B cell (primary cell): ENCODE measurements at regions not wholly inside any gene's neighbourhood (a gene's known extent, or its start where the extent isn't known, plus 50 kb on each side); places are given as distances from the start of the nearest gene placed in this dataset.

Source experiments
- ATAC-seq: fragments of 200-7000 bp; cut with Tn5 transposase; one replicate; pipeline ENCODE4 v1.10.0; 2021; ENCODE audit warnings: low read depth, mild to moderate bottlenecking, moderate number of reproducible peaks, moderate library complexity
- CTCF ChIA-PET: fragments of 350-600 bp; sonication (Branson Sonifier 250); formaldehyde crosslinking; loops from one replicate; lab custom pipeline; 2021; ENCODE audit warnings: antibody characterized with exemption, inconsistent platforms; lab: Charles Lee
- POLR2A ChIA-PET: fragments of 350-600 bp; sonication (Branson Sonifier 250); formaldehyde crosslinking; loops from one replicate; lab custom pipeline; 2021; ENCODE audit warnings: antibody characterized with exemption; lab: Charles Lee
- DNase-seq: peaks from one replicate; pipeline ENCODE4 v3.0.0; 2013
- H2AFZ ChIP-seq: 2 replicates; pipeline ENCODE4 v1.6.1; 2012; ENCODE audit warnings: mild to moderate bottlenecking, low read depth, low read length; ENCODE audit not compliant: insufficient read depth, poor library complexity, severe bottlenecking
- H3K27ac ChIP-seq, 2 donors: 1 replicate in 1 of 2; 2 replicates in 1 of 2; pipeline ENCODE4 v1.5.1; 2012 to 2013; ENCODE audit warnings: low read length in 2 of 2, mild to moderate bottlenecking in 2 of 2, moderate library complexity in 1 of 2
- H3K27me3 ChIP-seq, 4 experiments: fragments of 200-600 bp in 1 of 4; sonication (generic) in 1 of 4; replicated peaks in 1 of 4; 1 replicate in 2 of 4; 2 replicates in 2 of 4; pipeline versions ENCODE4 v1.6.1 to v1.7.0; 2013 to 2016; ENCODE audit warnings: low read length in 3 of 4, mild to moderate bottlenecking in 2 of 4, mixed read lengths in 1 of 4, moderate library complexity in 1 of 4; ENCODE audit not compliant: insufficient read depth in 4 of 4, control insufficient read depth in 3 of 4; ENCODE audit errors: control extremely low read depth in 1 of 4
- H3K36me3 ChIP-seq, 2 experiments: replicated peaks in 1 of 2; 1 replicate in 1 of 2; 2 replicates in 1 of 2; pipeline versions ENCODE4 v1.6.1 to v1.7.1; 2013; ENCODE audit warnings: low read length in 1 of 2; ENCODE audit not compliant: insufficient read depth in 2 of 2, control insufficient read depth in 1 of 2; ENCODE audit errors: control extremely low read depth in 1 of 2, extremely low read depth in 1 of 2
- H3K4me1 ChIP-seq, 2 donors: fragments of 200-600 bp in 1 of 2; sonication (generic) in 1 of 2; 1 replicate in 1 of 2; 2 replicates in 1 of 2; pipeline versions ENCODE4 v1.5.1 to v1.6.1; 2013 to 2017; ENCODE audit warnings: low read length in 2 of 2; ENCODE audit not compliant: control insufficient read depth in 2 of 2, insufficient read depth in 2 of 2
- H3K4me2 ChIP-seq: replicated peaks from 2 replicates; pipeline ENCODE3; 2012; ENCODE audit warnings: mild to moderate bottlenecking, low read depth, low read length; ENCODE audit not compliant: poor library complexity, severe bottlenecking
- H3K4me3 ChIP-seq, 5 experiments: fragments of 200-600 bp in 1 of 5; sonication (generic) in 1 of 5; 1 replicate in 3 of 5; 2 replicates in 2 of 5; pipeline versions ENCODE4 v1.5.1 to v1.7.0; 2011 to 2016; ENCODE audit warnings: low read length in 4 of 5, mild to moderate bottlenecking in 4 of 5, low read depth in 2 of 5, control low read depth in 1 of 5, moderate library complexity in 1 of 5; ENCODE audit not compliant: insufficient read depth in 1 of 5; ENCODE audit errors: control extremely low read depth in 1 of 5, extremely low read depth in 1 of 5
- H3K79me2 ChIP-seq: fragments of 200-600 bp; sonication (generic); one replicate; pipeline ENCODE4 v1.6.0; 2016; ENCODE audit warnings: low read length; ENCODE audit not compliant: control insufficient read depth, insufficient read depth
- H3K9ac ChIP-seq: fragments of 200-600 bp; sonication (generic); 2 replicates; pipeline ENCODE4 v1.6.1; 2017; ENCODE audit warnings: mild to moderate bottlenecking, low read length, moderate library complexity
- H3K9me3 ChIP-seq, 3 donors: one replicate each; pipeline versions ENCODE4 v1.6.1 to v1.7.1; 2013; ENCODE audit warnings: low read length in 2 of 3; ENCODE audit not compliant: control insufficient read depth in 2 of 3, insufficient read depth in 1 of 3; ENCODE audit errors: control extremely low read depth in 1 of 3
- H4K20me1 ChIP-seq: 2 replicates; pipeline ENCODE4 v1.6.0; 2012; ENCODE audit warnings: mild to moderate bottlenecking, low read length; ENCODE audit not compliant: insufficient read depth, control insufficient read depth, poor library complexity, severe bottlenecking
- H3K27ac Mint-ChIP-seq: one replicate; pipeline ENCODE4 v1.8.0; 2021; ENCODE audit warnings: mixed read lengths
- H3K27me3 Mint-ChIP-seq: one replicate; pipeline ENCODE4 v1.8.0; 2021; ENCODE audit warnings: mixed read lengths
- H3K4me1 Mint-ChIP-seq: one replicate; pipeline ENCODE4 v1.8.0; 2021; ENCODE audit warnings: mixed read lengths
- H3K4me3 Mint-ChIP-seq: one replicate; pipeline ENCODE4 v1.8.0; 2021; ENCODE audit warnings: mixed read lengths
- H3K9me3 Mint-ChIP-seq: one replicate; pipeline ENCODE4 v1.8.0; 2022; ENCODE audit warnings: mixed read lengths; ENCODE audit not compliant: insufficient read depth
- CTCF ChIP-seq: fragments of 200-600 bp; IDR thresholded peaks from one replicate; pipeline ENCODE4 v1.8.0; 2022; ENCODE audit warnings: antibody characterized with exemption, mild to moderate bottlenecking
- EZH2 ChIP-seq: IDR thresholded peaks from 2 replicates; pipeline ENCODE4 v1.6.1; 2012; ENCODE audit warnings: borderline replicate concordance, low read depth, mild to moderate bottlenecking, moderate library complexity, low read length; ENCODE audit not compliant: insufficient read depth, poor library complexity, severe bottlenecking
- WGBS: methylation state at CpG from one replicate; pipeline ENCODE4 v1.1.5; 2013; ENCODE audit warnings: missing lambda C conversion rate; ENCODE audit not compliant: insufficient coverage; 5-methylcytosine and 5-hydroxymethylcytosine counted together
- intact Hi-C: fragments of 100-400 bp; cut with micrococcal nuclease; formaldehyde crosslinking; loops from one replicate; pipeline ENCODE4 v1.10.0; 2022

- Histone ChIP-seq H3K27ac (no peak overlapping the region), H4K20me1 (no peaks in the 10 kb centered on the region), H3K9me3 (no peaks in the 10 kb centered on the region), H2AFZ (no peak overlapping the region), H3K4me1 (peaks cover 3 to 4% of the 10 kb centered on the region in 2 donors), H3K4me3 (no peak overlapping the region), H3K4me2 (no peak overlapping the region), H3K9ac (no peak overlapping the region), H3K79me2 (no peaks in the 10 kb centered on the region), H3K27me3 (no peaks in the 10 kb centered on the region), H3K36me3 (no peaks in the 10 kb centered on the region)
- intact Hi-C loops = no loop called here
- WGBS = 95% methylated on average over 3 of the region's 4 CpGs
- POLR2A ChIA-PET = no interaction called here
- Mint-ChIP-seq H3K4me1 (peaks cover 4% of the 10 kb centered on the region), H3K27ac (no peak overlapping the region), H3K9me3 (no peaks in the 10 kb centered on the region), H3K4me3 (no peak overlapping the region), H3K27me3 (peaks cover 5% of the 10 kb centered on the region)
- ATAC-seq (no peak), DNase-seq (no peak)
- CTCF ChIA-PET = interaction anchor here (1.1 kb wide), 1 partner anchor 9 kb away, joined by 3 read pairs; no protein-coding TSS in a partner anchor
- TF ChIP-seq EZH2 (no peak), CTCF (no peak)
These were observed 84.0 kb upstream of the NR4A3 start for GRCh38 chr9:99737649-99738048.

GRCh38 chr9:99743006-99743405 is 78.7 kb upstream of the NR4A3 start:
- no peak overlapping the region for H3K9ac ChIP-seq
- H4K20me1 ChIP-seq = no peaks in the 10 kb centered on the region
- DNase-seq (no peak), ATAC-seq (no peak)
- no peak for TF ChIP-seq CTCF
- no peak for TF ChIP-seq EZH2
- H3K27me3 Mint-ChIP-seq = no peaks in the 10 kb centered on the region
- H3K27me3 ChIP-seq = no peaks in the 10 kb centered on the region
- no peak overlapping the region for H3K27ac Mint-ChIP-seq
- H3K4me3 Mint-ChIP-seq = no peak overlapping the region
- WGBS = no CpG with 5 or more reads among the region's 2 CpGs
- peaks cover 2% of the 10 kb centered on the region for H3K4me1 Mint-ChIP-seq
- no peaks in the 10 kb centered on the region for H3K79me2 ChIP-seq
- H2AFZ ChIP-seq = no peak overlapping the region
- H3K9me3 Mint-ChIP-seq = no peaks in the 10 kb centered on the region
- no peaks in the 10 kb centered on the region for H3K36me3 ChIP-seq
- H3K4me3 ChIP-seq = no peak overlapping the region
- CTCF ChIA-PET = no interaction called here
- no peaks in the 10 kb centered on the region for H3K9me3 ChIP-seq
- POLR2A ChIA-PET = no interaction called here
- H3K27ac ChIP-seq = no peak overlapping the region
- H3K4me2 ChIP-seq = no peak overlapping the region
- H3K4me1 ChIP-seq = no peaks in the 10 kb centered on the region
- intact Hi-C loops = no loop called here
